ENCODE measurements at regions not wholly inside any gene's neighbourhood (a gene's known extent, or its start where the extent isn't known, plus 50 kb on each side); places are given as distances from the start of the nearest gene placed in this dataset.

DNA sequence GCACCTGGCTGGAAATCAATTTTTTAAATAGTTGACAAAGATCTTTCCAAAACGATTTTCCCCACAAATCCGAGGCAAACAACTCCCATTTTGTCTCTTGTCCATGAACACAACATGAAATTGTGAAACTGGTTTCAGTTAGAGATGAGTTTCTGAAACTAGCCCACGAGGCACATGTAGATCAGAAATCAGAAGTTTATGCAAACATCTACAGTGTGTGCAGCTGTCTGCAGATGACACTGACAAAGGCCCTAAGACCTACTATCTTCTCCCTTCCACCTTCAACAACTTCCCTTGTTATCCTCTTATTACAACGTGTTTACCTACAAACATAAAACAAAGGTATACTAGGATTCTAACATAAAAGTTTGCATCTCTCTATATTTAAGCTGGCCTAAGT, 183.3 kb downstream of the DIRAS2 start:
- TF ChIP-seq, protein P1, sequence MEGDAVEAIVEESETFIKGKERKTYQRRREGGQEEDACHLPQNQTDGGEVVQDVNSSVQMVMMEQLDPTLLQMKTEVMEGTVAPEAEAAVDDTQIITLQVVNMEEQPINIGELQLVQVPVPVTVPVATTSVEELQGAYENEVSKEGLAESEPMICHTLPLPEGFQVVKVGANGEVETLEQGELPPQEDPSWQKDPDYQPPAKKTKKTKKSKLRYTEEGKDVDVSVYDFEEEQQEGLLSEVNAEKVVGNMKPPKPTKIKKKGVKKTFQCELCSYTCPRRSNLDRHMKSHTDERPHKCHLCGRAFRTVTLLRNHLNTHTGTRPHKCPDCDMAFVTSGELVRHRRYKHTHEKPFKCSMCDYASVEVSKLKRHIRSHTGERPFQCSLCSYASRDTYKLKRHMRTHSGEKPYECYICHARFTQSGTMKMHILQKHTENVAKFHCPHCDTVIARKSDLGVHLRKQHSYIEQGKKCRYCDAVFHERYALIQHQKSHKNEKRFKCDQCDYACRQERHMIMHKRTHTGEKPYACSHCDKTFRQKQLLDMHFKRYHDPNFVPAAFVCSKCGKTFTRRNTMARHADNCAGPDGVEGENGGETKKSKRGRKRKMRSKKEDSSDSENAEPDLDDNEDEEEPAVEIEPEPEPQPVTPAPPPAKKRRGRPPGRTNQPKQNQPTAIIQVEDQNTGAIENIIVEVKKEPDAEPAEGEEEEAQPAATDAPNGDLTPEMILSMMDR (IDR thresholded peaks at IDR 0.05; ENCODE audit: poor library complexity, severe bottlenecking): no peak
- TF ChIP-seq, protein P2, sequence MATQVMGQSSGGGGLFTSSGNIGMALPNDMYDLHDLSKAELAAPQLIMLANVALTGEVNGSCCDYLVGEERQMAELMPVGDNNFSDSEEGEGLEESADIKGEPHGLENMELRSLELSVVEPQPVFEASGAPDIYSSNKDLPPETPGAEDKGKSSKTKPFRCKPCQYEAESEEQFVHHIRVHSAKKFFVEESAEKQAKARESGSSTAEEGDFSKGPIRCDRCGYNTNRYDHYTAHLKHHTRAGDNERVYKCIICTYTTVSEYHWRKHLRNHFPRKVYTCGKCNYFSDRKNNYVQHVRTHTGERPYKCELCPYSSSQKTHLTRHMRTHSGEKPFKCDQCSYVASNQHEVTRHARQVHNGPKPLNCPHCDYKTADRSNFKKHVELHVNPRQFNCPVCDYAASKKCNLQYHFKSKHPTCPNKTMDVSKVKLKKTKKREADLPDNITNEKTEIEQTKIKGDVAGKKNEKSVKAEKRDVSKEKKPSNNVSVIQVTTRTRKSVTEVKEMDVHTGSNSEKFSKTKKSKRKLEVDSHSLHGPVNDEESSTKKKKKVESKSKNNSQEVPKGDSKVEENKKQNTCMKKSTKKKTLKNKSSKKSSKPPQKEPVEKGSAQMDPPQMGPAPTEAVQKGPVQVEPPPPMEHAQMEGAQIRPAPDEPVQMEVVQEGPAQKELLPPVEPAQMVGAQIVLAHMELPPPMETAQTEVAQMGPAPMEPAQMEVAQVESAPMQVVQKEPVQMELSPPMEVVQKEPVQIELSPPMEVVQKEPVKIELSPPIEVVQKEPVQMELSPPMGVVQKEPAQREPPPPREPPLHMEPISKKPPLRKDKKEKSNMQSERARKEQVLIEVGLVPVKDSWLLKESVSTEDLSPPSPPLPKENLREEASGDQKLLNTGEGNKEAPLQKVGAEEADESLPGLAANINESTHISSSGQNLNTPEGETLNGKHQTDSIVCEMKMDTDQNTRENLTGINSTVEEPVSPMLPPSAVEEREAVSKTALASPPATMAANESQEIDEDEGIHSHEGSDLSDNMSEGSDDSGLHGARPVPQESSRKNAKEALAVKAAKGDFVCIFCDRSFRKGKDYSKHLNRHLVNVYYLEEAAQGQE (IDR thresholded peaks at IDR 0.05; ENCODE audit: borderline replicate concordance): no peak
- TF ChIP-seq SMC3 (conservative IDR thresholded peaks at IDR 0.05; ENCODE audit: poor library complexity) (no peak), EZH2 (IDR thresholded peaks at IDR 0.05; ENCODE audit: borderline replicate concordance, insufficient read depth, low read length, poor library complexity, severe bottlenecking) (no peak)
